ENCODE measurements at regions not wholly inside any gene's neighbourhood (a gene's known extent, or its start where the extent isn't known, plus 50 kb on each side); places are given as distances from the start of the nearest gene placed in this dataset.

DNA sequence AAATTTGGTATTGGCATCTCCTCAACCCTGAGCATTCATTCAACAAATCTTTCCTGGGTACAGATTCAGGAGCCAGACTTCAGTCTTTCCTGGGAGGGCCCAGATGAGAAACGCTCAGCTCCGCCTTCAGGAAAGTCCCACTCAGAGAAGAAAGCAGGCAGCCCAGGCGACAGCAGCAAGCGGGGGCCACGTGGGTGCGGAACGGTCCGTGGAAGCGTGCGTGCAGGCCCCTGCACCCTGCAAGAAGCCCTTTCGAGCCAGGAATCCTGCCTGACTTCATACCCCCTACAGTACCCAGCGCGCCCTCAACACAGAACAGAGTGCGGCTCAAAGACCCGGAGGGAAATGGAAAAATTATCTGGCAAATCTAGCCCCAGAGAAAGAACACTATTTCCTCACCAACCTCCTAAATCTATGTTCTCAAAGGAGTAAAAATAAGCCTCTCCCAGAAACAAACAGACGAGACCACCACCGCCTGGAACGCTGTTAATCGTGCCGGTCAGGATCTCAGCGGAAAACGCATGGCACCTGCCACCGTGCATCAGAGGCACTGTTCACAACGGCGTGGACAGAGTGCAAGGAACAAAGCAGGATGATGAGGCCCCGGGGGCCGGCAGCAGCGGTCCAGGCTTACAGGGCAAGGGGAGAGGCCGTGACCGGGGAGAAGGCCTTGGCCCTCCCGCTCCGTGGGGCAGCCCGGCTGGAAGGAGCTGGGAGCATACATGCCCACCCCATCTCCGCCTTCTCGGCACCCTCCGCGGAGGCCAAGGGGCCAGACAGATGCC lies 318.3 kb downstream of the EIPR1 start:
- TF ChIP-seq POLR2A (IDR thresholded peaks at IDR 0.05) (no peak), CTCF (IDR thresholded peaks at IDR 0.05) (no peak)

Data from right lobe of liver (tissue), 4 donors.